Pons (tissue), 1 donor: ENCODE measurements at regions not wholly inside any gene's neighbourhood (a gene's known extent, or its start where the extent isn't known, plus 50 kb on each side); places are given as distances from the start of the nearest gene placed in this dataset.

Source experiments
- DNase-seq: peaks from one replicate; pipeline ENCODE4 v3.0.0-alpha.2; 2016; ENCODE audit warnings: low spot score

- DNase-seq = no peak
These were observed 698.0 kb upstream of the POU3F2 start for GRCh38 chr6:98136333-98136732.

GRCh38 chr6:98137391-98137790 is 697.0 kb upstream of the POU3F2 start:
- no peak for DNase-seq

- no peak for DNase-seq
These were observed 691.5 kb upstream of the POU3F2 start for GRCh38 chr6:98142839-98143238.

GRCh38 chr6:98146656-98147055 is 687.7 kb upstream of the POU3F2 start:
- no peak for DNase-seq

GRCh38 chr6:98156580-98156979 is 677.8 kb upstream of the POU3F2 start:
- DNase-seq = no peak

- no peak for DNase-seq
These were observed 654.8 kb upstream of the POU3F2 start for GRCh38 chr6:98179606-98180005.

- DNase-seq = no peak
These were observed 634.3 kb upstream of the POU3F2 start for GRCh38 chr6:98200084-98200483.

GRCh38 chr6:98203170-98203806 is 631.1 kb upstream of the POU3F2 start:
- DNase-seq = no peak

- no peak for DNase-seq
These were observed 621.9 kb upstream of the POU3F2 start for GRCh38 chr6:98212468-98212867.

- no peak for DNase-seq
These were observed 618.8 kb upstream of the POU3F2 start for GRCh38 chr6:98215531-98215930.

GRCh38 chr6:98230250-98230649 is 604.1 kb upstream of the POU3F2 start:
- DNase-seq = no peak

- no peak for DNase-seq
These were observed 595.3 kb upstream of the POU3F2 start for GRCh38 chr6:98239057-98239456.

GRCh38 chr6:98241630-98242029 is 592.7 kb upstream of the POU3F2 start:
- no peak for DNase-seq

GRCh38 chr6:98254624-98255023 is 579.8 kb upstream of the POU3F2 start:
- DNase-seq = no peak

GRCh38 chr6:98260382-98260781 is 574.0 kb upstream of the POU3F2 start:
- no peak for DNase-seq

GRCh38 chr6:98272060-98272459 is 562.3 kb upstream of the POU3F2 start:
- DNase-seq = peak; percentile 30

- no peak for DNase-seq
These were observed 559.7 kb upstream of the POU3F2 start for GRCh38 chr6:98274691-98275090.

GRCh38 chr6:98280492-98280891 is 553.9 kb upstream of the POU3F2 start:
- no peak for DNase-seq

- DNase-seq = no peak
These were observed 547.8 kb upstream of the POU3F2 start for GRCh38 chr6:98286620-98287019.

GRCh38 chr6:98287876-98288275 is 546.5 kb upstream of the POU3F2 start:
- no peak for DNase-seq

GRCh38 chr6:98292810-98293209 is 541.6 kb upstream of the POU3F2 start:
- DNase-seq = no peak

- DNase-seq = no peak
These were observed 538.7 kb upstream of the POU3F2 start for GRCh38 chr6:98295515-98296175.

- DNase-seq = no peak
These were observed 525.8 kb upstream of the POU3F2 start for GRCh38 chr6:98308564-98308963.

GRCh38 chr6:98310443-98310842 is 523.9 kb upstream of the POU3F2 start:
- DNase-seq = no peak
